GM21447 (cell line): ENCODE measurements at regions not wholly inside any gene's neighbourhood (a gene's known extent, or its start where the extent isn't known, plus 50 kb on each side); places are given as distances from the start of the nearest gene placed in this dataset.
"Not testable (repeated sequence)": the region's sequence is repeated elsewhere in the genome, so short reads cannot be mapped to it uniquely, and the experiment has no call there.

Experiments used
- ATAC-seq: cut with Tn5 transposase; IDR thresholded peaks from one replicate; pipeline ENCODE4 v1.9.1; 2021; ENCODE audit not compliant: unreplicated experiment

- ATAC-seq = no peak
Measured at GRCh38 chr4:38278255-38278654, 318.1 kb downstream of the PTTG2 start.

GRCh38 chr4:38279077-38279476 lies 318.9 kb downstream of the PTTG2 start:
- ATAC-seq = no peak

GRCh38 chr4:38279650-38280322 lies 319.6 kb downstream of the PTTG2 start:
- ATAC-seq = no peak

- ATAC-seq = no peak
Measured at GRCh38 chr4:38280323-38280706, 320.1 kb downstream of the PTTG2 start.

GRCh38 chr4:38281371-38282071 lies 321.3 kb downstream of the PTTG2 start:
- no peak for ATAC-seq

- ATAC-seq = no peak
Measured at GRCh38 chr4:38283724-38284123, 323.5 kb downstream of the PTTG2 start.

GRCh38 chr4:38284294-38285030 lies 324.3 kb downstream of the PTTG2 start:
- ATAC-seq = no peak

GRCh38 chr4:38287101-38287851 lies 327.1 kb downstream of the PTTG2 start:
- no peak for ATAC-seq

- no peak for ATAC-seq
Measured at GRCh38 chr4:38289553-38289952, 329.4 kb downstream of the PTTG2 start.

GRCh38 chr4:38290366-38290765 lies 330.2 kb downstream of the PTTG2 start:
- ATAC-seq = no peak

GRCh38 chr4:38290914-38291313 lies 330.7 kb downstream of the PTTG2 start:
- ATAC-seq = no peak

GRCh38 chr4:38292529-38292928 lies 332.3 kb downstream of the PTTG2 start:
- ATAC-seq = no peak

- ATAC-seq = no peak
Measured at GRCh38 chr4:38294238-38294637, 334.0 kb downstream of the PTTG2 start.

GRCh38 chr4:38297061-38297460 lies 336.9 kb downstream of the PTTG2 start:
- ATAC-seq = no peak

- no peak for ATAC-seq
Measured at GRCh38 chr4:38298868-38299713, 338.9 kb downstream of the PTTG2 start.

GRCh38 chr4:38302910-38303309 lies 342.7 kb downstream of the PTTG2 start:
- ATAC-seq = no peak

GRCh38 chr4:38304460-38304859 lies 344.3 kb downstream of the PTTG2 start:
- ATAC-seq = not testable (repeated sequence)

GRCh38 chr4:38306482-38307071 lies 346.4 kb downstream of the PTTG2 start:
- ATAC-seq = peak; percentile 50

- no peak for ATAC-seq
Measured at GRCh38 chr4:38308728-38309311, 348.6 kb downstream of the PTTG2 start.

GRCh38 chr4:38309471-38309870 lies 349.3 kb downstream of the PTTG2 start:
- ATAC-seq = no peak
